Activated T-cell treated with anti-CD3 and anti-CD28 coated beads, Interleukin-2, amount 50 U/mL, for 4 hours (primary cell): ENCODE measurements at regions not wholly inside any gene's neighbourhood (a gene's known extent, or its start where the extent isn't known, plus 50 kb on each side); places are given as distances from the start of the nearest gene placed in this dataset.

Source experiments
- ATAC-seq, 2 donors: fragments of 200-7000 bp; cut with Tn5 transposase; one replicate each; pipeline ENCODE4 v1.10.0; 2021
- DNase-seq: peaks from one replicate; pipeline ENCODE4 v3.0.0-alpha.2; 2020
- H3K27me3 Mint-ChIP-seq: one replicate; pipeline ENCODE4 v1.8.0; 2021; ENCODE audit warnings: low read depth, mixed read lengths
- H3K36me3 Mint-ChIP-seq: one replicate; pipeline ENCODE4 v1.8.0; 2022; ENCODE audit warnings: mixed read lengths; ENCODE audit not compliant: insufficient read depth
- H3K4me1 Mint-ChIP-seq: one replicate; pipeline ENCODE4 v1.8.0; 2021; ENCODE audit warnings: low read depth, mixed read lengths
- H3K4me3 Mint-ChIP-seq: one replicate; pipeline ENCODE4 v1.8.0; 2021; ENCODE audit warnings: mild to moderate bottlenecking, moderate library complexity, mixed read lengths
- H3K9me3 Mint-ChIP-seq: one replicate; pipeline ENCODE4 v1.8.0; 2021; ENCODE audit warnings: mixed read lengths

- Mint-ChIP-seq H3K4me1 (no peaks in the 10 kb centered on the region), H3K9me3 (no peaks in the 10 kb centered on the region), H3K36me3 (no peaks in the 10 kb centered on the region), H3K27me3 (no peaks in the 10 kb centered on the region), H3K4me3 (no peak overlapping the region)
- DNase-seq = no peak
- ATAC-seq = no peak
Observed at GRCh38 chr21:28214786-28215185, 777.9 kb downstream of the LTN1 start.

GRCh38 chr21:28213261-28213660 lies 779.4 kb downstream of the LTN1 start:
- peaks cover 3% of the 10 kb centered on the region for H3K9me3 Mint-ChIP-seq
- H3K27me3 Mint-ChIP-seq = no peaks in the 10 kb centered on the region
- no peaks in the 10 kb centered on the region for H3K36me3 Mint-ChIP-seq
- no peak overlapping the region for H3K4me3 Mint-ChIP-seq
- DNase-seq (no peak), ATAC-seq (no peak)
- no peaks in the 10 kb centered on the region for H3K4me1 Mint-ChIP-seq

GRCh38 chr21:28212061-28212460 lies 780.6 kb downstream of the LTN1 start:
- Mint-ChIP-seq H3K4me1 (no peaks in the 10 kb centered on the region), H3K4me3 (no peak overlapping the region), H3K9me3 (peaks cover 3% of the 10 kb centered on the region), H3K27me3 (no peaks in the 10 kb centered on the region), H3K36me3 (no peaks in the 10 kb centered on the region)
- DNase-seq (no peak), ATAC-seq (no peak)

GRCh38 chr21:28207436-28208173 lies 785.1 kb downstream of the LTN1 start:
- Mint-ChIP-seq H3K4me1 (no peaks in the 10 kb centered on the region), H3K36me3 (no peaks in the 10 kb centered on the region), H3K4me3 (no peak overlapping the region), H3K9me3 (peaks cover 10% of the 10 kb centered on the region), H3K27me3 (no peaks in the 10 kb centered on the region)
- ATAC-seq (no peak), DNase-seq (no peak)

- no peak for DNase-seq
- no peak overlapping the region for H3K4me3 Mint-ChIP-seq
- H3K9me3 Mint-ChIP-seq = peaks cover 7% of the 10 kb centered on the region
- H3K36me3 Mint-ChIP-seq = no peaks in the 10 kb centered on the region
- no peaks in the 10 kb centered on the region for H3K27me3 Mint-ChIP-seq
- ATAC-seq = no peak
- no peaks in the 10 kb centered on the region for H3K4me1 Mint-ChIP-seq
Observed at GRCh38 chr21:28200726-28201125, 792.0 kb downstream of the LTN1 start.

GRCh38 chr21:28196981-28197380 lies 795.7 kb downstream of the LTN1 start:
- Mint-ChIP-seq H3K4me1 (no peaks in the 10 kb centered on the region), H3K27me3 (no peaks in the 10 kb centered on the region), H3K9me3 (peaks cover 21% of the 10 kb centered on the region), H3K36me3 (no peaks in the 10 kb centered on the region), H3K4me3 (no peak overlapping the region)
- ATAC-seq (no peak), DNase-seq (no peak)

GRCh38 chr21:28193189-28193588 lies 799.5 kb downstream of the LTN1 start:
- H3K4me3 Mint-ChIP-seq = no peak overlapping the region
- DNase-seq (no peak), ATAC-seq (no peak)
- H3K9me3 Mint-ChIP-seq = peaks cover 24% of the 10 kb centered on the region
- H3K36me3 Mint-ChIP-seq = no peaks in the 10 kb centered on the region
- no peaks in the 10 kb centered on the region for H3K27me3 Mint-ChIP-seq
- no peaks in the 10 kb centered on the region for H3K4me1 Mint-ChIP-seq

GRCh38 chr21:28186604-28187003 lies 806.1 kb downstream of the LTN1 start:
- Mint-ChIP-seq H3K36me3 (no peaks in the 10 kb centered on the region), H3K4me3 (no peak overlapping the region), H3K9me3 (peaks cover 3% of the 10 kb centered on the region), H3K27me3 (no peaks in the 10 kb centered on the region), H3K4me1 (no peaks in the 10 kb centered on the region)
- DNase-seq (no peak), ATAC-seq (no peak)

GRCh38 chr21:28181730-28182129 lies 810.9 kb downstream of the LTN1 start:
- Mint-ChIP-seq H3K4me3 (no peak overlapping the region), H3K27me3 (no peaks in the 10 kb centered on the region)

GRCh38 chr21:28179136-28179535 lies 813.5 kb downstream of the LTN1 start:
- DNase-seq = no peak
- H3K27me3 Mint-ChIP-seq = no peaks in the 10 kb centered on the region
- no peaks in the 10 kb centered on the region for H3K36me3 Mint-ChIP-seq
- no peak for ATAC-seq
- H3K4me1 Mint-ChIP-seq = no peaks in the 10 kb centered on the region
- no peak overlapping the region for H3K4me3 Mint-ChIP-seq
- no peaks in the 10 kb centered on the region for H3K9me3 Mint-ChIP-seq

More at GRCh38 chr21:28181730-28182129, 810.9 kb downstream of the LTN1 start:
- DNase-seq (no peak), ATAC-seq (no peak)
- H3K9me3 Mint-ChIP-seq = no peaks in the 10 kb centered on the region
- H3K36me3 Mint-ChIP-seq = no peaks in the 10 kb centered on the region
- H3K4me1 Mint-ChIP-seq = no peaks in the 10 kb centered on the region

GRCh38 chr21:28177124-28177523 lies 815.6 kb downstream of the LTN1 start:
- Mint-ChIP-seq H3K4me1 (no peaks in the 10 kb centered on the region), H3K27me3 (no peaks in the 10 kb centered on the region), H3K9me3 (no peaks in the 10 kb centered on the region), H3K4me3 (no peak overlapping the region), H3K36me3 (no peaks in the 10 kb centered on the region)
- DNase-seq = no peak
- ATAC-seq = no peak

GRCh38 chr21:28174701-28175100 lies 818.0 kb downstream of the LTN1 start:
- Mint-ChIP-seq H3K4me3 (no peak overlapping the region), H3K36me3 (no peaks in the 10 kb centered on the region), H3K9me3 (no peaks in the 10 kb centered on the region), H3K27me3 (no peaks in the 10 kb centered on the region), H3K4me1 (no peaks in the 10 kb centered on the region)
- DNase-seq (no peak), ATAC-seq (no peak)

- Mint-ChIP-seq H3K9me3 (no peaks in the 10 kb centered on the region), H3K36me3 (no peaks in the 10 kb centered on the region), H3K27me3 (no peaks in the 10 kb centered on the region), H3K4me3 (no peak overlapping the region), H3K4me1 (no peaks in the 10 kb centered on the region)
- DNase-seq (no peak), ATAC-seq (no peak)
Observed at GRCh38 chr21:28174006-28174405, 818.7 kb downstream of the LTN1 start.

GRCh38 chr21:28172376-28172775 lies 820.3 kb downstream of the LTN1 start:
- H3K9me3 Mint-ChIP-seq = no peaks in the 10 kb centered on the region
- no peaks in the 10 kb centered on the region for H3K4me1 Mint-ChIP-seq
- ATAC-seq = no peak
- no peaks in the 10 kb centered on the region for H3K27me3 Mint-ChIP-seq
- no peak overlapping the region for H3K4me3 Mint-ChIP-seq
- DNase-seq = no peak
- H3K36me3 Mint-ChIP-seq = no peaks in the 10 kb centered on the region

- Mint-ChIP-seq H3K4me1 (no peaks in the 10 kb centered on the region), H3K27me3 (no peaks in the 10 kb centered on the region), H3K36me3 (no peaks in the 10 kb centered on the region), H3K9me3 (no peaks in the 10 kb centered on the region), H3K4me3 (no peak overlapping the region)
- DNase-seq = no peak
- ATAC-seq = no peak
Observed at GRCh38 chr21:28167366-28167765, 825.3 kb downstream of the LTN1 start.
